Endothelial cell of umbilical vein (primary cell): ENCODE measurements at regions not wholly inside any gene's neighbourhood (a gene's known extent, or its start where the extent isn't known, plus 50 kb on each side); places are given as distances from the start of the nearest gene placed in this dataset.

Experiments
- BruUV-seq: library from RNA; stranded (reverse); fragments of 400-500 nt; replicated peaks from 2 replicates; lab custom pipeline; 2021; lab: Mats Ljungman, UMichigan
- CTCF ChIA-PET: fragments of 300-600, 350-600 bp; sonication (Branson Sonifier 250); formaldehyde crosslinking; loops from one replicate; lab custom pipeline; 2021; ENCODE audit warnings: antibody characterized with exemption, inconsistent platforms; lab: Charles Lee
- POLR2A ChIA-PET: fragments of 300-600, 350-600 bp; sonication (Branson Sonifier 250); formaldehyde crosslinking; loops from one replicate; lab custom pipeline; 2021; ENCODE audit warnings: antibody characterized with exemption, inconsistent platforms; lab: Charles Lee
- DNase-seq: peaks from one replicate; pipeline ENCODE4 v3.0.0-alpha.2; 2011; ENCODE audit warnings: low read depth, low spot score
- FAIRE-seq: peaks from 2 replicates; lab custom pipeline; 2011; peaks lifted over from hg19 to GRCh38; lab: Jason Lieb, UNC
- H2AFZ ChIP-seq: 2 replicates; pipeline ENCODE4 v1.6.0; 2012; ENCODE audit warnings: low read depth, low read length, control low read depth, inconsistent platforms
- H3K27ac ChIP-seq: 2 replicates; pipeline ENCODE4 v1.5.1; 2011; ENCODE audit warnings: low read depth, mild to moderate bottlenecking, control low read depth, low read length, moderate library complexity; ENCODE audit not compliant: insufficient read depth
- H3K27me3 ChIP-seq, 2 experiments: 2 replicates each; pipeline versions ENCODE4 v1.6.0 to v1.6.1; 2011; ENCODE audit warnings: low read length in 2 of 2, mixed read lengths in 1 of 2; ENCODE audit not compliant: control insufficient read depth in 2 of 2, insufficient read depth in 2 of 2
- H3K36me3 ChIP-seq, 2 experiments: 2 replicates in 1 of 2; 3 replicates in 1 of 2; pipeline ENCODE4 v1.5.1; 2011; ENCODE audit warnings: low read length in 2 of 2, mild to moderate bottlenecking in 1 of 2, moderate library complexity in 1 of 2; ENCODE audit not compliant: control insufficient read depth in 2 of 2, insufficient read depth in 2 of 2; ENCODE audit errors: extremely low read depth in 1 of 2
- H3K4me1 ChIP-seq: 3 replicates; pipeline ENCODE4 v1.5.1; 2011; ENCODE audit warnings: mild to moderate bottlenecking, low read length; ENCODE audit not compliant: control insufficient read depth, insufficient read depth; ENCODE audit errors: extremely low read depth
- H3K4me2 ChIP-seq: 2 replicates; pipeline ENCODE4 v1.6.1; 2011; ENCODE audit warnings: low read length, control low read depth, mixed read lengths; ENCODE audit not compliant: insufficient read depth
- H3K4me3 ChIP-seq, 3 experiments: fragments of 200-600 bp in 1 of 3; sonication (generic), shearing (Covaris generic) in 1 of 3; replicated peaks in 1 of 3; 2 replicates each; pipeline ENCODE4 v1.5.1; 2011 to 2016; ENCODE audit warnings: control low read depth in 3 of 3, low read length in 3 of 3, mild to moderate bottlenecking in 2 of 3, inconsistent platforms in 1 of 3, low read depth in 1 of 3, moderate library complexity in 1 of 3; ENCODE audit not compliant: insufficient read depth in 1 of 3
- H3K79me2 ChIP-seq: 2 replicates; pipeline ENCODE4 v1.6.0; 2012; ENCODE audit warnings: low read length, inconsistent platforms; ENCODE audit not compliant: control insufficient read depth, insufficient read depth
- H3K9ac ChIP-seq: replicated peaks from 2 replicates; pipeline ENCODE3; 2011; ENCODE audit warnings: low read length, control low read depth; ENCODE audit not compliant: insufficient read depth; ENCODE audit errors: extremely low read depth
- H3K9me1 ChIP-seq: replicated peaks from 3 replicates; pipeline ENCODE4 v1.6.0; 2011; ENCODE audit warnings: mild to moderate bottlenecking, low read length; ENCODE audit not compliant: control insufficient read depth, insufficient read depth; ENCODE audit errors: extremely low read depth
- H3K9me3 ChIP-seq: replicated peaks from 2 replicates; pipeline ENCODE4 v1.5.1; 2012; ENCODE audit warnings: low read length, inconsistent platforms; ENCODE audit not compliant: control insufficient read depth, insufficient read depth
- H4K20me1 ChIP-seq: replicated peaks from 2 replicates; pipeline ENCODE3; 2011; ENCODE audit warnings: mild to moderate bottlenecking, low read length; ENCODE audit not compliant: control insufficient read depth, insufficient read depth; ENCODE audit errors: extremely low read depth
- EZH2 ChIP-seq: IDR thresholded peaks from 2 replicates; pipeline ENCODE4 v1.6.1; 2012; ENCODE audit warnings: borderline replicate concordance, low read depth, mild to moderate bottlenecking, moderate library complexity, low read length, inconsistent platforms; ENCODE audit not compliant: severe bottlenecking
- FOS ChIP-seq: IDR thresholded peaks from 2 replicates; pipeline ENCODE4 v1.6.1; 2011; ENCODE audit warnings: mild to moderate bottlenecking, low read length, moderate library complexity, borderline replicate concordance; ENCODE audit not compliant: insufficient read depth
- GATA2 ChIP-seq: IDR thresholded peaks from 2 replicates; pipeline ENCODE4 v1.7.0; 2011; ENCODE audit warnings: low read depth, mild to moderate bottlenecking, moderate library complexity, mixed read lengths, low read length; ENCODE audit not compliant: insufficient read length, insufficient read depth
- JUN ChIP-seq: IDR thresholded peaks from 2 replicates; pipeline ENCODE4 v1.6.1; 2011; ENCODE audit warnings: borderline replicate concordance, low read depth; ENCODE audit not compliant: insufficient read length, insufficient read depth
- MYC ChIP-seq: IDR thresholded peaks from one replicate; pipeline ENCODE4 v1.6.1; 2011; ENCODE audit warnings: mild to moderate bottlenecking, low read depth, low read length
- POLR2A ChIP-seq: IDR thresholded peaks from 2 replicates; pipeline ENCODE4 v1.6.1; 2012; ENCODE audit warnings: low read depth, mild to moderate bottlenecking, control low read depth, low read length
- POLR2AphosphoS5 ChIP-seq: IDR thresholded peaks from 2 replicates; pipeline ENCODE4 v1.6.1; 2012; ENCODE audit warnings: low read depth, mild to moderate bottlenecking, control low read depth, low read length, moderate library complexity; ENCODE audit not compliant: insufficient read depth
- dilution Hi-C: fragments of 300-500 bp; cut with MboI; formaldehyde crosslinking; loops from one replicate; pipeline ENCODE4 v1.15.0; 2019; ENCODE audit warnings: low sequenced_read_pairs; ENCODE audit not compliant: extremely low pct_ligation_motif_present
- intact Hi-C: fragments of 100-400 bp; cut with micrococcal nuclease; formaldehyde crosslinking; loops from one replicate; pipeline ENCODE4 v1.10.0; 2022
- TF ChIP-seq, protein P1 (sequence below), 2 donors: IDR thresholded peaks; 1 replicate in 1 of 2; 2 replicates in 1 of 2; pipeline ENCODE4 v1.5.1; 2011; ENCODE audit warnings: low read length in 2 of 2, mild to moderate bottlenecking in 2 of 2, moderate library complexity in 2 of 2, control low read depth in 1 of 2, inconsistent platforms in 1 of 2, low read depth in 1 of 2; ENCODE audit not compliant: insufficient read depth in 1 of 2; ENCODE audit errors: extremely low read depth in 1 of 2
- TF ChIP-seq, protein P2 (sequence below): IDR thresholded peaks from 2 replicates; pipeline ENCODE4 v1.6.1; 2011; ENCODE audit not compliant: insufficient read depth, insufficient read length

DNA sequence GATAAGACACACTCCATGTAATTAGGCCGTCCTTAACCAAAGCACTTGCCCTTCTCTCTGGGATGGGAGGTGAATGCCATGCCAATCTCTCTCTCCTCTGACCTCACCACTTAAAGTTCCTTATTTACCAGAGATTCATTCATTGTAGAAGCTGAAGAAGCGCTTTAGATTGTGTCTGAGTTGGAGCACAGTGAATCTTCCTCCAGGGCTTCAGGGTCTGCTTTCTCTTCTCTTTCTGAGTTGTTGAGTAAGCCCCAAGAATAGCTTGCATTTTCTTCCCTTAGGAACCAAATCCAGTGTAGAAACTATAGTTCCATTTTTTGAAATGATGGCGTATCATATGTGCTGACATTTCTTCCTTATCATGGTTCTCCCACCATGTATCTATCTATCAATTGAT lies 104.5 kb upstream of the MAML3 start:
- H2AFZ ChIP-seq: no peak overlapping the region
- no peak overlapping the region for H3K4me2 ChIP-seq
- H3K79me2 ChIP-seq: no peaks in the 10 kb centered on the region
- TF ChIP-seq POLR2AphosphoS5: no peak
- no peak for TF ChIP-seq FOS
- TF ChIP-seq, protein P1, sequence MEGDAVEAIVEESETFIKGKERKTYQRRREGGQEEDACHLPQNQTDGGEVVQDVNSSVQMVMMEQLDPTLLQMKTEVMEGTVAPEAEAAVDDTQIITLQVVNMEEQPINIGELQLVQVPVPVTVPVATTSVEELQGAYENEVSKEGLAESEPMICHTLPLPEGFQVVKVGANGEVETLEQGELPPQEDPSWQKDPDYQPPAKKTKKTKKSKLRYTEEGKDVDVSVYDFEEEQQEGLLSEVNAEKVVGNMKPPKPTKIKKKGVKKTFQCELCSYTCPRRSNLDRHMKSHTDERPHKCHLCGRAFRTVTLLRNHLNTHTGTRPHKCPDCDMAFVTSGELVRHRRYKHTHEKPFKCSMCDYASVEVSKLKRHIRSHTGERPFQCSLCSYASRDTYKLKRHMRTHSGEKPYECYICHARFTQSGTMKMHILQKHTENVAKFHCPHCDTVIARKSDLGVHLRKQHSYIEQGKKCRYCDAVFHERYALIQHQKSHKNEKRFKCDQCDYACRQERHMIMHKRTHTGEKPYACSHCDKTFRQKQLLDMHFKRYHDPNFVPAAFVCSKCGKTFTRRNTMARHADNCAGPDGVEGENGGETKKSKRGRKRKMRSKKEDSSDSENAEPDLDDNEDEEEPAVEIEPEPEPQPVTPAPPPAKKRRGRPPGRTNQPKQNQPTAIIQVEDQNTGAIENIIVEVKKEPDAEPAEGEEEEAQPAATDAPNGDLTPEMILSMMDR (IDR thresholded peaks at IDR 0.05; ENCODE audit: extremely low read depth in 1 of 2, insufficient read depth in 1 of 2, low read depth in 1 of 2, low read length in 2 of 2): no peak
- TF ChIP-seq POLR2A: no peak
- no peak for TF ChIP-seq JUN
- no peak for TF ChIP-seq MYC
- TF ChIP-seq GATA2: no peak
- TF ChIP-seq, protein P2, sequence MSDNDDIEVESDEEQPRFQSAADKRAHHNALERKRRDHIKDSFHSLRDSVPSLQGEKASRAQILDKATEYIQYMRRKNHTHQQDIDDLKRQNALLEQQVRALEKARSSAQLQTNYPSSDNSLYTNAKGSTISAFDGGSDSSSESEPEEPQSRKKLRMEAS: no peak
- TF ChIP-seq EZH2: no peak
- ChIA-PET CTCF (interaction anchor here (1.1 to 1.7 kb wide), 3 partner anchors 14 to 246 kb away, joined by 3 to 7 read pairs (median 6); no protein-coding TSS in a partner anchor), POLR2A (interaction anchor here (1.5 kb wide), 1 partner anchor 9 kb away, joined by 6 read pairs; no protein-coding TSS in a partner anchor)
- no peak overlapping the region for H3K4me3 ChIP-seq
- H3K9me3 ChIP-seq: no peaks in the 10 kb centered on the region
- peaks cover 54% of the 10 kb centered on the region for H3K4me1 ChIP-seq
- dilution Hi-C loops: no loop called here
- H3K27ac ChIP-seq: no peak overlapping the region
- H3K9me1 ChIP-seq: no peaks in the 10 kb centered on the region
- BruUV-seq: no TSS peak
- FAIRE-seq: no peak
- no peaks in the 10 kb centered on the region for H4K20me1 ChIP-seq
- no peaks in the 10 kb centered on the region for H3K27me3 ChIP-seq
- DNase-seq: no peak
- no peaks in the 10 kb centered on the region for H3K36me3 ChIP-seq
- H3K9ac ChIP-seq: no peak overlapping the region
- intact Hi-C loops: no loop called here
